Tongue (tissue), 1 donor: ENCODE measurements at regions not wholly inside any gene's neighbourhood (a gene's known extent, or its start where the extent isn't known, plus 50 kb on each side); places are given as distances from the start of the nearest gene placed in this dataset.
"Not testable (repeated sequence)": the region's sequence is repeated elsewhere in the genome, so short reads cannot be mapped to it uniquely, and the experiment has no call there.

Experiments used
- DNase-seq: peaks from one replicate; pipeline ENCODE4 v3.0.0-alpha.2; 2015

GRCh38 chr12:124218650-124219049 lies 76.2 kb upstream of the RFLNA start:
- not testable (repeated sequence) for DNase-seq

- DNase-seq: no peak
Measured at GRCh38 chr12:124222368-124223245, 72.3 kb upstream of the RFLNA start.

GRCh38 chr12:124223733-124224138 lies 71.2 kb upstream of the RFLNA start:
- not testable (repeated sequence) for DNase-seq

GRCh38 chr12:124224535-124225110 lies 70.3 kb upstream of the RFLNA start:
- DNase-seq: no peak

GRCh38 chr12:124225730-124226129 lies 69.2 kb upstream of the RFLNA start:
- no peak for DNase-seq

- DNase-seq: no peak
Measured at GRCh38 chr12:124227951-124228711, 66.8 kb upstream of the RFLNA start.

GRCh38 chr12:124229520-124229919 lies 65.4 kb upstream of the RFLNA start:
- DNase-seq: no peak

- no peak for DNase-seq
Measured at GRCh38 chr12:124230117-124230757, 64.7 kb upstream of the RFLNA start.

- DNase-seq: no peak
Measured at GRCh38 chr12:124230789-124231188, 64.1 kb upstream of the RFLNA start.

GRCh38 chr12:124231980-124232653 lies 62.8 kb upstream of the RFLNA start:
- peak; percentile 61 for DNase-seq

- DNase-seq: no peak
Measured at GRCh38 chr12:124232654-124232987, 62.3 kb upstream of the RFLNA start.

GRCh38 chr12:124233041-124233796 lies 61.7 kb upstream of the RFLNA start:
- no peak for DNase-seq

GRCh38 chr12:124233846-124234640 lies 60.9 kb upstream of the RFLNA start:
- DNase-seq: no peak

- DNase-seq: no peak
Measured at GRCh38 chr12:124236625-124237031, 58.3 kb upstream of the RFLNA start.

- no peak for DNase-seq
Measured at GRCh38 chr12:124238886-124239285, 56.0 kb upstream of the RFLNA start.

GRCh38 chr12:124240493-124240892 lies 54.4 kb upstream of the RFLNA start:
- no peak for DNase-seq

GRCh38 chr12:124241776-124242528 lies 52.9 kb upstream of the RFLNA start:
- no peak for DNase-seq

GRCh38 chr12:124242529-124243065 lies 52.3 kb upstream of the RFLNA start:
- DNase-seq: no peak

- no peak for DNase-seq
Measured at GRCh38 chr12:124243936-124244335, 51.0 kb upstream of the RFLNA start.
